ENCODE measurements at regions not wholly inside any gene's neighbourhood (a gene's known extent, or its start where the extent isn't known, plus 50 kb on each side); places are given as distances from the start of the nearest gene placed in this dataset.

DNA sequence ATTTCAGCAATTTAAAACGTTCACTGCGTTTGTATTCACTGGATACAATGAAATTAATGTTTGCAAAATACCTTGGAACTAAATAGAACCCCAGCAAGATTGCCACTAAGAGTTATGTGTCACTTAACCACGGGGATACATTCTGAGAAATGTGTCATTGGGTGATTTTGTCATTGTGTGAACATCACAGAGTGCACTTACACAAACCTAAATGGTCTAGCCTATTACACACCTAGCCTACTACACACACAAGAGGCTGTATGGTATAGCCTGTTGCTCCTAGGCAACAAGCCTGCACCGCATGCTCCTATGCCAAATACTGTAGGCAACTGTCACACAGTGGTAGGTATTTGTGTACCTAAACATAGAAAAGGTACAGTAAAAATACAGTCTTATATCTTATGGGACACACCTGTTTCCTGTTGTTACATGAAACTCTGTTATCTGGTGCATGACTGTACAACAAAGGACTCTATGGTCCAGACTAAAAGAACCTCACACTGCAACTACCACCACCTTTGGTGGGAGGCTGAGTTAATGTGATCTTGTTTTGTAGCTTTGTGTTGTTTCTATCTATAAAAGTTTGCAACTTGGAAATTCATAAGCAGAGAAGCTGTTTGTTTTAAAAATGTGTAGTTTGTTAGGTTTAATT is 92.2 kb upstream of the NTRK3 start:
- H3K9ac ChIP-seq (ENCODE audit: low read length): no peak overlapping the region

DNA sequence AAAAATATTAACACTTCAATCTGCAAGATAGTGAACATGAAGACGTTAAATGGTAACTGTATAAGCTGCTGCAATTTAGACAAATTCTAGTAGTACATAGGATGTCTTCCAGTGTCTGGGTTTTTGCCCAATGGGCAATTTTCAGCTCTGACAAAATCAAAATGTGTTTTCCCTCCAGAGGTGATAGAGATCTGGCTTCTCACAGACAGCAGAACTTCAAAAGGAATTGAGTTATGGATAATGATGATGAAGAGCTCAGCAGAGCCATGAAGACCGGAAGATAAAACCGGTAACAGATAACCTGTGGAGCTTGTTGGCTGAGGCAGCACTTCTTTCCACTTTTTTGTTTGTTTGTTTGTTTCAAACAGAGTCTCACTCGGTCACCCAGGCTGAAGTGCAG is 89.4 kb upstream of the NTRK3 start:
- H3K4me3 ChIP-seq (ENCODE audit: low read length): no peak overlapping the region
- no peak for DNase-seq
- H3K4me2 ChIP-seq (ENCODE audit: low read depth, low read length): no peak overlapping the region
- H3K27me3 ChIP-seq (replicated peaks; ENCODE audit: insufficient read depth, low read length): no peaks in the 10 kb centered on the region
- no peak overlapping the region for H3K27ac ChIP-seq (ENCODE audit: low read length)
- no peaks in the 10 kb centered on the region for H3K79me2 ChIP-seq (ENCODE audit: low read length)
- H3F3A ChIP-seq (ENCODE audit: insufficient read depth, low read length): no peaks in the 10 kb centered on the region
- no peaks in the 10 kb centered on the region for H3K4me1 ChIP-seq (ENCODE audit: low read length)
- H3K36me3 ChIP-seq (replicated peaks; ENCODE audit: insufficient read depth, low read length): no peaks in the 10 kb centered on the region
- TF ChIP-seq EZH2phosphoT487 (IDR thresholded peaks at IDR 0.05; ENCODE audit: low read length) (no peak), EZH2 (optimal IDR thresholded peaks at IDR 0.05; ENCODE audit: low read depth, low read length) (no peak)
- TF ChIP-seq, protein P1, sequence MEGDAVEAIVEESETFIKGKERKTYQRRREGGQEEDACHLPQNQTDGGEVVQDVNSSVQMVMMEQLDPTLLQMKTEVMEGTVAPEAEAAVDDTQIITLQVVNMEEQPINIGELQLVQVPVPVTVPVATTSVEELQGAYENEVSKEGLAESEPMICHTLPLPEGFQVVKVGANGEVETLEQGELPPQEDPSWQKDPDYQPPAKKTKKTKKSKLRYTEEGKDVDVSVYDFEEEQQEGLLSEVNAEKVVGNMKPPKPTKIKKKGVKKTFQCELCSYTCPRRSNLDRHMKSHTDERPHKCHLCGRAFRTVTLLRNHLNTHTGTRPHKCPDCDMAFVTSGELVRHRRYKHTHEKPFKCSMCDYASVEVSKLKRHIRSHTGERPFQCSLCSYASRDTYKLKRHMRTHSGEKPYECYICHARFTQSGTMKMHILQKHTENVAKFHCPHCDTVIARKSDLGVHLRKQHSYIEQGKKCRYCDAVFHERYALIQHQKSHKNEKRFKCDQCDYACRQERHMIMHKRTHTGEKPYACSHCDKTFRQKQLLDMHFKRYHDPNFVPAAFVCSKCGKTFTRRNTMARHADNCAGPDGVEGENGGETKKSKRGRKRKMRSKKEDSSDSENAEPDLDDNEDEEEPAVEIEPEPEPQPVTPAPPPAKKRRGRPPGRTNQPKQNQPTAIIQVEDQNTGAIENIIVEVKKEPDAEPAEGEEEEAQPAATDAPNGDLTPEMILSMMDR (IDR thresholded peaks at IDR 0.05; ENCODE audit: low read length): no peak
- no peak overlapping the region for H2AFZ ChIP-seq (ENCODE audit: low read length)
- no peak overlapping the region for H3K9ac ChIP-seq (ENCODE audit: low read length)
- H4K20me1 ChIP-seq (ENCODE audit: insufficient read depth, low read length): no peaks in the 10 kb centered on the region
- H3K9me3 ChIP-seq (replicated peaks; ENCODE audit: insufficient read depth, low read length): no peaks in the 10 kb centered on the region; the same call in 1 of the 2 replicates
- H3K9me2 ChIP-seq (replicated peaks; ENCODE audit: insufficient read depth, low read length): no peaks in the 10 kb centered on the region

More for the DNA sequence above, 92.2 kb upstream of the NTRK3 start:
- no peaks in the 10 kb centered on the region for H3K4me1 ChIP-seq (ENCODE audit: low read length)
- H3K79me2 ChIP-seq (ENCODE audit: low read length): no peaks in the 10 kb centered on the region
- H3K9me2 ChIP-seq (replicated peaks; ENCODE audit: insufficient read depth, low read length): no peaks in the 10 kb centered on the region
- H3K27ac ChIP-seq (ENCODE audit: low read length): no peak overlapping the region
- no peaks in the 10 kb centered on the region for H4K20me1 ChIP-seq (ENCODE audit: insufficient read depth, low read length)
- no peak overlapping the region for H3K4me2 ChIP-seq (ENCODE audit: low read depth, low read length)
- no peaks in the 10 kb centered on the region; the same call in 1 of the 2 replicates for H3K9me3 ChIP-seq (replicated peaks; ENCODE audit: insufficient read depth, low read length)
- no peak overlapping the region for H2AFZ ChIP-seq (ENCODE audit: low read length)
- no peak for DNase-seq
- H3K36me3 ChIP-seq (replicated peaks; ENCODE audit: insufficient read depth, low read length): no peaks in the 10 kb centered on the region
- TF ChIP-seq EZH2 (optimal IDR thresholded peaks at IDR 0.05; ENCODE audit: low read depth, low read length): no peak
- TF ChIP-seq, protein P1 (IDR thresholded peaks at IDR 0.05; ENCODE audit: low read length): no peak
- TF ChIP-seq EZH2phosphoT487 (IDR thresholded peaks at IDR 0.05; ENCODE audit: low read length): no peak
- H3K4me3 ChIP-seq (ENCODE audit: low read length): no peak overlapping the region
- no peaks in the 10 kb centered on the region for H3K27me3 ChIP-seq (replicated peaks; ENCODE audit: insufficient read depth, low read length)
- no peaks in the 10 kb centered on the region for H3F3A ChIP-seq (ENCODE audit: insufficient read depth, low read length)

DNA sequence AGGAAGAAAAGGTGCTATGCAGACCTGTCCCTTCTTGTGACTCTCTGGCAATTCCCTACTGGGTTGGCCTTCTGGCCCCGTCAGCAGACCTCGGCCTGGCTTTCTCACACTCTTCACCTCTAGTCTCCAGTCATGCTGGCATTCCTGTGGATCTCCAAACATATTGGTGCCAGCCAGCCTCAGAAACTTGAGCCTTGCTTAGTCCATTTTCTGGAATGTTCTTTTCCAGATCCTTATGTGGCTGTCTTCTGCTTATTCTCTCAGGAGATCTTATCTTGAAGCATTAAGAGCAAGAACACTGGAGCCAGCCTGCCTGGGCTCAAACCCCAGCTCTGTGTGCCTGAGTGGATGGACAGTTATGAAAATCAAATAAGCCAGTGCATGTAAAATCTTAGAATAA is 88.2 kb upstream of the NTRK3 start:
- no peak for TF ChIP-seq EZH2phosphoT487 (IDR thresholded peaks at IDR 0.05; ENCODE audit: low read length)
- no peak for TF ChIP-seq EZH2 (optimal IDR thresholded peaks at IDR 0.05; ENCODE audit: low read depth, low read length)
- TF ChIP-seq, protein P1 (IDR thresholded peaks at IDR 0.05; ENCODE audit: low read length): no peak
- Histone ChIP-seq H3K27ac (ENCODE audit: low read length) (no peak overlapping the region), H4K20me1 (ENCODE audit: insufficient read depth, low read length) (no peaks in the 10 kb centered on the region), H3K9me2 (replicated peaks; ENCODE audit: insufficient read depth, low read length) (no peaks in the 10 kb centered on the region), H3K27me3 (replicated peaks; ENCODE audit: insufficient read depth, low read length) (no peaks in the 10 kb centered on the region), H3F3A (ENCODE audit: insufficient read depth, low read length) (no peaks in the 10 kb centered on the region), H3K4me1 (ENCODE audit: low read length) (no peaks in the 10 kb centered on the region), H3K9me3 (replicated peaks; ENCODE audit: insufficient read depth, low read length) (no peaks in the 10 kb centered on the region; the same call in 1 of the 2 replicates), H3K9ac (ENCODE audit: low read length) (no peak overlapping the region), H3K4me3 (ENCODE audit: low read length) (no peak overlapping the region), H3K79me2 (ENCODE audit: low read length) (no peaks in the 10 kb centered on the region), H2AFZ (ENCODE audit: low read length) (no peak overlapping the region), H3K36me3 (replicated peaks; ENCODE audit: insufficient read depth, low read length) (no peaks in the 10 kb centered on the region), H3K4me2 (ENCODE audit: low read depth, low read length) (no peak overlapping the region)
- DNase-seq: no peak
